Vagina (tissue), 2 donors: ENCODE measurements at regions not wholly inside any gene's neighbourhood (a gene's known extent, or its start where the extent isn't known, plus 50 kb on each side); places are given as distances from the start of the nearest gene placed in this dataset.

ENCODE experiments used
- POLR2A ChIP-seq, 2 donors: fragments of 450-650 bp; IDR thresholded peaks; one replicate each; pipeline ENCODE4 v1.6.1; 2017; ENCODE audit warnings: antibody characterized with exemption in 2 of 2, mild to moderate bottlenecking in 2 of 2, moderate library complexity in 2 of 2
- TF ChIP-seq, protein P1 (sequence below), 3 experiments: fragments of 450-650 bp in 2 of 3; fragments of 200-600 bp in 1 of 3; sonication (generic) in 1 of 3; IDR thresholded peaks; one replicate each; pipeline ENCODE4 v1.5.1; 2017 to 2019; ENCODE audit warnings: antibody characterized with exemption in 3 of 3, mild to moderate bottlenecking in 2 of 3, moderate library complexity in 2 of 3

DNA sequence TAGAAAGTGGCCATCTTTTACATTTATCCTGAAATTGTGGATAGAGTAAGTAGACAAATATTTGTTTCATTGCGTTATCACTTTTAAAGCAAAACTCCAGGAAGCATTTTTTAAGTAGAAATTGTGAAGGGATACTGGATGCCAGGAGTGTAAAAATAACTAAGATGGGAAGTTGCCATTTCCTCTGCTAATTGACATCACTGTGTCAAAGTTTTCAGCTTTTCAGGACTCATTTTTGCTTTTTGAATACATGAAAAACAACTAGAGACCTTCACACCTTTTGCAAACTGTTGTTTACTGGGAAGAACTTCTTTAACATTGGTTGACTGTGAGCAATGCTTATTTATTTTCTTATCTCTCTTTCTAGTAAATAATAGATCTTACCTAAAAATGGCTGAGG lies 337.5 kb downstream of the NR2F1-AS1 start:
- TF ChIP-seq, protein P1, sequence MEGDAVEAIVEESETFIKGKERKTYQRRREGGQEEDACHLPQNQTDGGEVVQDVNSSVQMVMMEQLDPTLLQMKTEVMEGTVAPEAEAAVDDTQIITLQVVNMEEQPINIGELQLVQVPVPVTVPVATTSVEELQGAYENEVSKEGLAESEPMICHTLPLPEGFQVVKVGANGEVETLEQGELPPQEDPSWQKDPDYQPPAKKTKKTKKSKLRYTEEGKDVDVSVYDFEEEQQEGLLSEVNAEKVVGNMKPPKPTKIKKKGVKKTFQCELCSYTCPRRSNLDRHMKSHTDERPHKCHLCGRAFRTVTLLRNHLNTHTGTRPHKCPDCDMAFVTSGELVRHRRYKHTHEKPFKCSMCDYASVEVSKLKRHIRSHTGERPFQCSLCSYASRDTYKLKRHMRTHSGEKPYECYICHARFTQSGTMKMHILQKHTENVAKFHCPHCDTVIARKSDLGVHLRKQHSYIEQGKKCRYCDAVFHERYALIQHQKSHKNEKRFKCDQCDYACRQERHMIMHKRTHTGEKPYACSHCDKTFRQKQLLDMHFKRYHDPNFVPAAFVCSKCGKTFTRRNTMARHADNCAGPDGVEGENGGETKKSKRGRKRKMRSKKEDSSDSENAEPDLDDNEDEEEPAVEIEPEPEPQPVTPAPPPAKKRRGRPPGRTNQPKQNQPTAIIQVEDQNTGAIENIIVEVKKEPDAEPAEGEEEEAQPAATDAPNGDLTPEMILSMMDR (IDR thresholded peaks at IDR 0.05): no peak
- no peak for TF ChIP-seq POLR2A (IDR thresholded peaks at IDR 0.05)
